Upper lobe of right lung (tissue), 1 donor: ENCODE measurements at regions not wholly inside any gene's neighbourhood (a gene's known extent, or its start where the extent isn't known, plus 50 kb on each side); places are given as distances from the start of the nearest gene placed in this dataset.
A peak's percentile ranks its signal among the peaks of the same experiment; 100 is the strongest.

Source experiments
- ATAC-seq: fragments of 200-7000 bp; cut with Tn5 transposase; one replicate; pipeline ENCODE4 v1.9.1; 2020; ENCODE audit warnings: mild to moderate bottlenecking, moderate library complexity
- DNase-seq: peaks from one replicate; pipeline ENCODE4 v3.0.0-alpha.2; 2020
- H3K27ac ChIP-seq: fragments of 200-600 bp; one replicate; pipeline ENCODE4 v1.8.0; 2022
- H3K27me3 ChIP-seq: fragments of 200-600 bp; one replicate; pipeline ENCODE4 v1.8.0; 2022; ENCODE audit warnings: mild to moderate bottlenecking
- H3K36me3 ChIP-seq: fragments of 200-600 bp; one replicate; pipeline ENCODE4 v1.8.0; 2022
- H3K4me1 ChIP-seq: fragments of 200-600 bp; one replicate; pipeline ENCODE4 v1.8.0; 2022
- H3K4me3 ChIP-seq: fragments of 200-600 bp; one replicate; pipeline ENCODE4 v1.8.0; 2022; ENCODE audit warnings: mild to moderate bottlenecking
- H3K9me3 ChIP-seq: fragments of 200-600 bp; one replicate; pipeline ENCODE4 v1.8.0; 2022
- intact Hi-C: fragments of 100-400 bp; cut with DNase I; formaldehyde crosslinking; loops from one replicate; pipeline ENCODE4 v1.11.0; 2022
- TF ChIP-seq, protein P1 (sequence below): fragments of 200-600 bp; IDR thresholded peaks from one replicate; pipeline ENCODE4 v1.8.0; 2022; ENCODE audit warnings: antibody characterized with exemption
- donor health status: DM: no; HTN: yes; CAD: no; lungs with severe emphysema.

DNA sequence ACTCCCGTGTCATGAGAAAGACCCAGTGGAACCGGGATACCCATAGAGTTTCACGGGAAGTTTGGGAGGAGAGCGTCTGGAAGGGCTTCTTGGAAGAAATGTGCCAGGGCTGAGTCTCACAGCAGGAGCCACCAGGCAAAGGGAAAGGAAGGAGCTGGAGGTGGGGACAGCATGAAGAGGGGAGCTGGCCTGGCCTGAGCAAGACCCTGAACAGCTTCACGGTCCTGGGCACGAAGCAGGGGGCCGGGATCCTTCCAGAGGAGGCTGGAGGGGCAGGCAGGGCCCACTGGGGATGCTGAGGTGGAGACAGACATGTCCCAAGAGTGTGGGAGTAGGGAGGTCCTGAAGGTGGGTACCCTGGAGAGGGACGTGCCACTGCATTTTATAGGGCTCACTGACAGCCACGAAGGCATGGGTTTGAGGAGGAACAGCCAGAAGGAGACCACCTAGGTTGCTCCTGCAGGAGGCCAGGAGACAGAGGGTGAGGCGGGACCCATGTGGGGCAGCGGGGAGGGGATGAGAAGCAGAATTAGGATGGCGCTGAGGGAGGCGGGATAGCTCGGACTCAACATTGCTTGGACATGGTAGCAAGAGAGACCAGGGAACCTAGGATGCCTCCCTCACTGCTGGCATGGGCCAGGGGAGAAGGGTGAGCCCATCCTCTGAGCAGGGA is 168.1 kb upstream of the ID2 start:
- no peaks in the 10 kb centered on the region for H3K9me3 ChIP-seq
- no peaks in the 10 kb centered on the region for H3K27me3 ChIP-seq
- H3K36me3 ChIP-seq, result no peaks in the 10 kb centered on the region
- H3K27ac ChIP-seq, result no peak overlapping the region
- TF ChIP-seq, protein P1, sequence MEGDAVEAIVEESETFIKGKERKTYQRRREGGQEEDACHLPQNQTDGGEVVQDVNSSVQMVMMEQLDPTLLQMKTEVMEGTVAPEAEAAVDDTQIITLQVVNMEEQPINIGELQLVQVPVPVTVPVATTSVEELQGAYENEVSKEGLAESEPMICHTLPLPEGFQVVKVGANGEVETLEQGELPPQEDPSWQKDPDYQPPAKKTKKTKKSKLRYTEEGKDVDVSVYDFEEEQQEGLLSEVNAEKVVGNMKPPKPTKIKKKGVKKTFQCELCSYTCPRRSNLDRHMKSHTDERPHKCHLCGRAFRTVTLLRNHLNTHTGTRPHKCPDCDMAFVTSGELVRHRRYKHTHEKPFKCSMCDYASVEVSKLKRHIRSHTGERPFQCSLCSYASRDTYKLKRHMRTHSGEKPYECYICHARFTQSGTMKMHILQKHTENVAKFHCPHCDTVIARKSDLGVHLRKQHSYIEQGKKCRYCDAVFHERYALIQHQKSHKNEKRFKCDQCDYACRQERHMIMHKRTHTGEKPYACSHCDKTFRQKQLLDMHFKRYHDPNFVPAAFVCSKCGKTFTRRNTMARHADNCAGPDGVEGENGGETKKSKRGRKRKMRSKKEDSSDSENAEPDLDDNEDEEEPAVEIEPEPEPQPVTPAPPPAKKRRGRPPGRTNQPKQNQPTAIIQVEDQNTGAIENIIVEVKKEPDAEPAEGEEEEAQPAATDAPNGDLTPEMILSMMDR, result no peak
- ATAC-seq, result no peak
- intact Hi-C loops, result no loop called here
- H3K4me1 ChIP-seq, result peaks cover 24% of the 10 kb centered on the region
- no peak overlapping the region for H3K4me3 ChIP-seq
- no peak for DNase-seq

DNA sequence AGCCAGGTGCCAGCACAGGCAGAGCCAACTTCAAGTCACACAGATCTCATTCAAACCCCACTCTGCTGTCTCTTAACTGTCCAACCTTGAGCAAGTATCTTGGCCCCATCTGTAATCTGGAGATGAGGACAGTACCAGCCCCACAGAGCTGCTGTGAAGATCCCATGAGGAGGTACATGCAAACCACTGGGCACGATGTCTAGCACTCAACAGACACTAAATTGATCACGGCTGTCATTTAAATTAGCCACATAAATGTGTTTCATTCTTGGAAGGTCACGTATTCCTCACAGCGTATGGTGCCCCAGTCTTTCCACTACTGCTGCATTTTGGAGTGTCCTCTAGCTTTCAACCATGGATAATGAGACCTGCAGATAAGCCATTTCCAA is 167.6 kb upstream of the ID2 start:
- ATAC-seq (no peak), DNase-seq (no peak)
- TF ChIP-seq, protein P1, result no peak
- Histone ChIP-seq H3K4me3 (no peak overlapping the region), H3K27ac (peak overlapping the region; percentile 26), H3K27me3 (no peaks in the 10 kb centered on the region), H3K36me3 (no peaks in the 10 kb centered on the region), H3K9me3 (no peaks in the 10 kb centered on the region), H3K4me1 (peaks cover 24% of the 10 kb centered on the region)
- intact Hi-C loops, result no loop called here

DNA sequence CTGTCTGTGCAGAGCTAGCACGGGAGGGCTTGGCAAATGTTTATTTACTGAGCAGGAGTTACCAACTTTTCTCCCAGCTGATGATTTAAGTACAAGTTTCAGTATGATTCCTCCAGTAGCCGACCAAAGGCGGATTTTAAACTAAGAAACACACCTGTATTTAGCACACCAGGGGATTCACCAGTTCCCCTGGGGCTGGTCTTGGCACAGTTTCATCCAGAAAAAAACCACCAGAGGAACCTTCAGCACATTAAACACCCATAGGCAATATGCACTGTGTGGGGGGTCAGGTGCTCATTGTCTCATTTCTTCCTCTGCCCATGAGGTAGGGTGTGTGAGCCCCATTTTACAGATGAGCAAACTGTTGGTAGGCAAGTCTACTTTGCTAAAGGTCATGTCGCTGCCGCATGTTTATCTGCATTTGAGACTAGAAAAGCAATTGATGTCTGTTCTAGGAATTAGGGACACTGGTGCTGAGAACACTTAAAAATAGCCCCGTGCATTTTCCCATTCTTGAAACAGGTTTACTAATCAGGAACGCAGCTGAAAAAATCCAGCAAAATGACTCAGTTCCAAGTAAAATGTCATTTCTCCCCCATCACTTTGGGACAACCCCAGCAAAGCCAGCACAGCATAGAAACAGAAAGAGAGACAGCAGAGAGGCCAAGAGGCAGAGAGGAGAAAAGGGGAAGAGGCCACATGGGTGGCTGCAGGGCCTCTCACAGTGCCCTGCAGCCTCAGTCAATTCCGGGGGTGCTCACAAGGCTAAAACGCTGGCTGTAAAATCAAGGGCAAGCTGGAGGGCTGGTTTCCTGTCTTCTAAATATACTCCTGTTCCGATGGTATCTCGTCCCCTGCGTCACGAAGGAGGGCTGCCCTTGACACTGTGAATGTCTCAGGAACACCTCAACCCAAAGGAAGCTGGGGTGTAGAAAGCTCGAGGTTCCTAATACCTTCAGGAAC is 166.8 kb upstream of the ID2 start:
- no peaks in the 10 kb centered on the region for H3K27me3 ChIP-seq
- TF ChIP-seq, protein P1, result no peak
- no peak overlapping the region for H3K4me3 ChIP-seq
- H3K27ac ChIP-seq, result peak overlapping the region; percentile 39
- no peaks in the 10 kb centered on the region for H3K36me3 ChIP-seq
- peaks cover 24% of the 10 kb centered on the region for H3K4me1 ChIP-seq
- H3K9me3 ChIP-seq, result no peaks in the 10 kb centered on the region
- intact Hi-C loops, result no loop called here
- ATAC-seq (peak; percentile 75), DNase-seq (no peak)

DNA sequence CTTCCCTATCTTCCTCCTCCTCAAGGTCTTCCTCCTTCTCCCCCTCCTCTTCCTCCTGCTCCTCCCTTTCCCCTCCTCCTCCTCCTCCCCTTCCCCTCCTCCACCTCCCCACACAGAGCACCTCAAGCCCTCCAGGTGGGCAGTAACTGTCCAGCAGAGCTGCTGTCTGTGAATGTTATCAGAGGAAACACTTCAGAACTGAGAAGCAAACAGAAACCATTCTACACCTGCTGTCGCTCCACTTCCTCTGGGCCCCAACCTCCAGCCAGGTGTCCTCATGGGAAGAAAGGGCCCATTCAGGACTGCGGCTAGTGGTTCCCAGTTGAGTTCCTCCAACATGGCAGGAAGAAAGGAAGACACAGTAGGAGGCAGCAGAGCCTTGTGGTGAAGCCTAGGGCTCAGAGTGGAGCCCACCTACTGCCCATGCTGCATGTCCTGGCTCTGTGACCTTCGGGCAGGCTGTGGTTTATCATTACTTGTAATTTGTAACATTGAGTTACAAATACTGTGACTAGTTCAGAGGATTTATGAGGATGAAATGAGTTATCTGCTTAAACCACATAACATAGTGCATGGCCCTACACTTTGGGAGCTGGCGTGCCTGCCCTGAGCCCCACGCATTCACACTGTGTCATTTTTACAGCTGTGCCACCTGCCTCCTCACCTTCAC is 165.9 kb upstream of the ID2 start:
- no peak for ATAC-seq
- no peaks in the 10 kb centered on the region for H3K9me3 ChIP-seq
- no peaks in the 10 kb centered on the region for H3K27me3 ChIP-seq
- DNase-seq, result no peak
- H3K27ac ChIP-seq, result peak overlapping the region; percentile 51
- peaks cover 31% of the 10 kb centered on the region for H3K4me1 ChIP-seq
- intact Hi-C loops, result no loop called here
- H3K4me3 ChIP-seq, result no peak overlapping the region
- H3K36me3 ChIP-seq, result no peaks in the 10 kb centered on the region
- TF ChIP-seq, protein P1, result no peak

DNA sequence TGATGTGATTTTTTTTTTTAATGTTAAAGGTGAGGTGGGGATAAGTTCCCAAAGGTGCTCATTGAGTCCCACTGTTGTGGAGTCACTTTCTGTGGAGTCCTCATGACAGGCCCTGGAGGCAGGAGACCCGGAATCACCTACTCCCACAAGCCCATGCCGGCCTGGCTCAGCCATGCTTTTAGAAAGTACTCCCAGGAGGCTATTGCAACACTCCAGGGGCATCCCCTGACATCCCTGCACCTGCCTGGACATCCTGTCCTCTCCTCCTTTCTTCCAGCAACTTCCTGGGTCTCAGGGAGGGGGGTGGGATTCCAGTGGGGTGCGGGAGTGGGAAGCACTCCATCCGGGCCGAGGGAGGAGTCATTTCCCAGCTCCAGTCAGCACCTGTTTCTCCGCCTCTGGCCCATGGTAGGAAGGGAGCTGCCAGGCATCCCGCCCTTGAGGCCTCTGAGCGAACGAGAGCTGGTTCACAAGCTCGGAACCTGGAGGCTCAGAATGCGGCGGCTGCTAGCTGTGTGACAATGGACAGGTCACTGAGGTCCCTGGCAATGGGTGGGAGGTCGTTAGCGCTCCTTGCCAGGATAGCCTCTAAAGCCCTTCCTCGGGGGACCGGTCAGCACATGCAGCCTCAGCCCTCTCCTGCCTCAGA is 163.9 kb upstream of the ID2 start:
- Histone ChIP-seq H3K4me1 (peaks cover 34% of the 10 kb centered on the region), H3K27ac (no peak overlapping the region), H3K36me3 (no peaks in the 10 kb centered on the region), H3K9me3 (no peaks in the 10 kb centered on the region), H3K4me3 (no peak overlapping the region), H3K27me3 (no peaks in the 10 kb centered on the region)
- DNase-seq (no peak), ATAC-seq (no peak)
- intact Hi-C loops, result no loop called here
- TF ChIP-seq, protein P1, result no peak
